ENCODE measurements at regions not wholly inside any gene's neighbourhood (a gene's known extent, or its start where the extent isn't known, plus 50 kb on each side); places are given as distances from the start of the nearest gene placed in this dataset.

GRCh38 chr3:164155400-164155799, 922.9 kb downstream of the SI start:
- H3K36me3 Mint-ChIP-seq (ENCODE audit: insufficient read depth) = no peaks in the 10 kb centered on the region
- no peak overlapping the region for H3K4me3 Mint-ChIP-seq

GRCh38 chr3:164144824-164145223, 933.5 kb downstream of the SI start:
- no peaks in the 10 kb centered on the region for H3K36me3 Mint-ChIP-seq (ENCODE audit: insufficient read depth)
- no peak for DNase-seq
- no peak overlapping the region for H3K4me3 Mint-ChIP-seq
- peaks cover 23% of the 10 kb centered on the region for H3K9me3 Mint-ChIP-seq
- H3K4me1 Mint-ChIP-seq (ENCODE audit: low read depth) = no peaks in the 10 kb centered on the region
- no peaks in the 10 kb centered on the region for H3K27me3 Mint-ChIP-seq (ENCODE audit: low read depth)
- ATAC-seq = no peak

More at GRCh38 chr3:164155400-164155799, 922.9 kb downstream of the SI start:
- no peaks in the 10 kb centered on the region for H3K4me1 Mint-ChIP-seq (ENCODE audit: low read depth)
- DNase-seq (no peak), ATAC-seq (no peak)
- H3K9me3 Mint-ChIP-seq = peaks cover 22% of the 10 kb centered on the region
- H3K27me3 Mint-ChIP-seq (ENCODE audit: low read depth) = no peaks in the 10 kb centered on the region

GRCh38 chr3:164132878-164133277, 945.4 kb downstream of the SI start:
- Mint-ChIP-seq H3K36me3 (ENCODE audit: insufficient read depth) (no peaks in the 10 kb centered on the region), H3K4me1 (ENCODE audit: low read depth) (no peaks in the 10 kb centered on the region), H3K9me3 (no peaks in the 10 kb centered on the region), H3K27me3 (ENCODE audit: low read depth) (no peaks in the 10 kb centered on the region), H3K4me3 (no peak overlapping the region)
- ATAC-seq (no peak), DNase-seq (no peak)

- H3K36me3 Mint-ChIP-seq (ENCODE audit: insufficient read depth) = no peaks in the 10 kb centered on the region
- ATAC-seq (no peak), DNase-seq (no peak)
- peaks cover 15% of the 10 kb centered on the region for H3K9me3 Mint-ChIP-seq
- H3K4me3 Mint-ChIP-seq = no peak overlapping the region
- no peaks in the 10 kb centered on the region for H3K27me3 Mint-ChIP-seq (ENCODE audit: low read depth)
- H3K4me1 Mint-ChIP-seq (ENCODE audit: low read depth) = no peaks in the 10 kb centered on the region
These were observed 964.6 kb downstream of the SI start for GRCh38 chr3:164113371-164114332.

- Mint-ChIP-seq H3K4me3 (no peak overlapping the region), H3K9me3 (peaks cover 7% of the 10 kb centered on the region), H3K27me3 (ENCODE audit: low read depth) (no peaks in the 10 kb centered on the region), H3K4me1 (ENCODE audit: low read depth) (no peaks in the 10 kb centered on the region), H3K36me3 (ENCODE audit: insufficient read depth) (no peaks in the 10 kb centered on the region)
- no peak for ATAC-seq
- no peak for DNase-seq
These were observed 981.9 kb downstream of the SI start for GRCh38 chr3:164096352-164096751.

GRCh38 chr3:164095949-164096348, 982.3 kb downstream of the SI start:
- no peak for DNase-seq
- Mint-ChIP-seq H3K27me3 (ENCODE audit: low read depth) (no peaks in the 10 kb centered on the region), H3K36me3 (ENCODE audit: insufficient read depth) (no peaks in the 10 kb centered on the region), H3K4me1 (ENCODE audit: low read depth) (no peaks in the 10 kb centered on the region), H3K9me3 (peaks cover 10% of the 10 kb centered on the region), H3K4me3 (no peak overlapping the region)
- no peak for ATAC-seq

- ATAC-seq = no peak
- Mint-ChIP-seq H3K27me3 (ENCODE audit: low read depth) (no peaks in the 10 kb centered on the region), H3K4me3 (no peak overlapping the region), H3K36me3 (ENCODE audit: insufficient read depth) (no peaks in the 10 kb centered on the region), H3K4me1 (ENCODE audit: low read depth) (no peaks in the 10 kb centered on the region), H3K9me3 (peaks cover 13% of the 10 kb centered on the region)
- DNase-seq = no peak
These were observed 983.0 kb downstream of the SI start for GRCh38 chr3:164095279-164095678.

- ATAC-seq (no peak), DNase-seq (no peak)
- H3K9me3 Mint-ChIP-seq = peaks cover 13% of the 10 kb centered on the region
- no peak overlapping the region for H3K4me3 Mint-ChIP-seq
- H3K27me3 Mint-ChIP-seq (ENCODE audit: low read depth) = no peaks in the 10 kb centered on the region
- H3K4me1 Mint-ChIP-seq (ENCODE audit: low read depth) = no peaks in the 10 kb centered on the region
- H3K36me3 Mint-ChIP-seq (ENCODE audit: insufficient read depth) = no peaks in the 10 kb centered on the region
These were observed 983.8 kb downstream of the SI start for GRCh38 chr3:164094546-164094945.

- DNase-seq = no peak
- no peaks in the 10 kb centered on the region for H3K36me3 Mint-ChIP-seq (ENCODE audit: insufficient read depth)
- H3K9me3 Mint-ChIP-seq = peaks cover 18% of the 10 kb centered on the region
These were observed 998.1 kb downstream of the SI start for GRCh38 chr3:164080208-164080607.

GRCh38 chr3:164064298-164064697, 1014.0 kb downstream of the SI start:
- Mint-ChIP-seq H3K36me3 (ENCODE audit: insufficient read depth) (no peaks in the 10 kb centered on the region), H3K27me3 (ENCODE audit: low read depth) (no peaks in the 10 kb centered on the region), H3K9me3 (peaks cover 8% of the 10 kb centered on the region), H3K4me1 (ENCODE audit: low read depth) (no peaks in the 10 kb centered on the region), H3K4me3 (no peak overlapping the region)
- DNase-seq = no peak
- no peak for ATAC-seq

More at GRCh38 chr3:164080208-164080607, 998.1 kb downstream of the SI start:
- Mint-ChIP-seq H3K4me1 (ENCODE audit: low read depth) (no peaks in the 10 kb centered on the region), H3K27me3 (ENCODE audit: low read depth) (no peaks in the 10 kb centered on the region), H3K4me3 (no peak overlapping the region)
- no peak for ATAC-seq

GRCh38 chr3:164060923-164061322, 1017.4 kb downstream of the SI start:
- DNase-seq (no peak), ATAC-seq (no peak)
- H3K4me1 Mint-ChIP-seq (ENCODE audit: low read depth) = no peaks in the 10 kb centered on the region
- no peak overlapping the region for H3K4me3 Mint-ChIP-seq
- no peaks in the 10 kb centered on the region for H3K36me3 Mint-ChIP-seq (ENCODE audit: insufficient read depth)
- H3K9me3 Mint-ChIP-seq = peaks cover 7% of the 10 kb centered on the region
- H3K27me3 Mint-ChIP-seq (ENCODE audit: low read depth) = no peaks in the 10 kb centered on the region

- no peaks in the 10 kb centered on the region for H3K4me1 Mint-ChIP-seq (ENCODE audit: low read depth)
- ATAC-seq = no peak
These were observed 1028.4 kb downstream of the SI start for GRCh38 chr3:164049847-164050246.

GRCh38 chr3:164048451-164048850, 1029.8 kb downstream of the SI start:
- Mint-ChIP-seq H3K9me3 (peaks cover 13% of the 10 kb centered on the region), H3K27me3 (ENCODE audit: low read depth) (no peaks in the 10 kb centered on the region), H3K4me3 (no peak overlapping the region), H3K4me1 (ENCODE audit: low read depth) (no peaks in the 10 kb centered on the region), H3K36me3 (ENCODE audit: insufficient read depth) (no peaks in the 10 kb centered on the region)
- DNase-seq (no peak), ATAC-seq (no peak)

More at GRCh38 chr3:164049847-164050246, 1028.4 kb downstream of the SI start:
- Mint-ChIP-seq H3K9me3 (peaks cover 13% of the 10 kb centered on the region), H3K27me3 (ENCODE audit: low read depth) (no peaks in the 10 kb centered on the region), H3K4me3 (no peak overlapping the region), H3K36me3 (ENCODE audit: insufficient read depth) (no peaks in the 10 kb centered on the region)
- no peak for DNase-seq

GRCh38 chr3:164040991-164041390, 1037.3 kb downstream of the SI start:
- ATAC-seq = no peak
- Mint-ChIP-seq H3K4me3 (no peak overlapping the region), H3K4me1 (ENCODE audit: low read depth) (no peaks in the 10 kb centered on the region), H3K27me3 (ENCODE audit: low read depth) (no peaks in the 10 kb centered on the region), H3K36me3 (ENCODE audit: insufficient read depth) (no peaks in the 10 kb centered on the region), H3K9me3 (peaks cover 3% of the 10 kb centered on the region)
- no peak for DNase-seq

- DNase-seq = no peak
- H3K36me3 Mint-ChIP-seq (ENCODE audit: insufficient read depth) = no peaks in the 10 kb centered on the region
These were observed 1048.1 kb downstream of the SI start for GRCh38 chr3:164030194-164030593.

More at GRCh38 chr3:164030194-164030593, 1048.1 kb downstream of the SI start:
- ATAC-seq = no peak
- H3K9me3 Mint-ChIP-seq = peaks cover 10% of the 10 kb centered on the region
- no peak overlapping the region for H3K4me3 Mint-ChIP-seq
- no peaks in the 10 kb centered on the region for H3K4me1 Mint-ChIP-seq (ENCODE audit: low read depth)
- H3K27me3 Mint-ChIP-seq (ENCODE audit: low read depth) = no peaks in the 10 kb centered on the region

Measured in activated T-cell treated with anti-CD3 and anti-CD28 coated beads, Interleukin-2, amount 50 U/mL, for 4 hours (primary cell).